ENCODE measurements at regions not wholly inside any gene's neighbourhood (a gene's known extent, or its start where the extent isn't known, plus 50 kb on each side); places are given as distances from the start of the nearest gene placed in this dataset.

- no peak for TF ChIP-seq NR2C2 (CRISPR knock-in tag; IDR thresholded peaks at IDR 0.05)
- no peak for TF ChIP-seq CTCF (IDR thresholded peaks at IDR 0.05)
- TF ChIP-seq NFYB (CRISPR knock-in tag; conservative IDR thresholded peaks at IDR 0.05; ENCODE audit: low read depth), result no peak
- no peak for TF ChIP-seq ETV6 (CRISPR knock-in tag; IDR thresholded peaks at IDR 0.05)
- TF ChIP-seq ZNF263 (CRISPR knock-in tag; IDR thresholded peaks at IDR 0.05; ENCODE audit: low read depth), result no peak
- TF ChIP-seq HMGXB4 (CRISPR knock-in tag; IDR thresholded peaks at IDR 0.05), result no peak
- TF ChIP-seq TP53 (CRISPR knock-in tag; IDR thresholded peaks at IDR 0.05), result no peak
- no peak for TF ChIP-seq GRHL2 (CRISPR knock-in tag; IDR thresholded peaks at IDR 0.05; ENCODE audit: insufficient replicate concordance, severe bottlenecking)
- no peak for TF ChIP-seq ELF4 (CRISPR knock-in tag; IDR thresholded peaks at IDR 0.05; ENCODE audit: low read depth)
Measured at GRCh38 chr5:147085409-147085808, 149.4 kb upstream of the STK32A start.

All from WTC11 (cell line).